ENCODE measurements at regions not wholly inside any gene's neighbourhood (a gene's known extent, or its start where the extent isn't known, plus 50 kb on each side); places are given as distances from the start of the nearest gene placed in this dataset.

GRCh38 chr14:86540636-86541247, 1010.8 kb downstream of the FLRT2 start:
- no peak overlapping the region for H3K4me3 ChIP-seq (ENCODE audit: low read depth, low read length)
- TF ChIP-seq, protein P1, sequence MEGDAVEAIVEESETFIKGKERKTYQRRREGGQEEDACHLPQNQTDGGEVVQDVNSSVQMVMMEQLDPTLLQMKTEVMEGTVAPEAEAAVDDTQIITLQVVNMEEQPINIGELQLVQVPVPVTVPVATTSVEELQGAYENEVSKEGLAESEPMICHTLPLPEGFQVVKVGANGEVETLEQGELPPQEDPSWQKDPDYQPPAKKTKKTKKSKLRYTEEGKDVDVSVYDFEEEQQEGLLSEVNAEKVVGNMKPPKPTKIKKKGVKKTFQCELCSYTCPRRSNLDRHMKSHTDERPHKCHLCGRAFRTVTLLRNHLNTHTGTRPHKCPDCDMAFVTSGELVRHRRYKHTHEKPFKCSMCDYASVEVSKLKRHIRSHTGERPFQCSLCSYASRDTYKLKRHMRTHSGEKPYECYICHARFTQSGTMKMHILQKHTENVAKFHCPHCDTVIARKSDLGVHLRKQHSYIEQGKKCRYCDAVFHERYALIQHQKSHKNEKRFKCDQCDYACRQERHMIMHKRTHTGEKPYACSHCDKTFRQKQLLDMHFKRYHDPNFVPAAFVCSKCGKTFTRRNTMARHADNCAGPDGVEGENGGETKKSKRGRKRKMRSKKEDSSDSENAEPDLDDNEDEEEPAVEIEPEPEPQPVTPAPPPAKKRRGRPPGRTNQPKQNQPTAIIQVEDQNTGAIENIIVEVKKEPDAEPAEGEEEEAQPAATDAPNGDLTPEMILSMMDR (IDR thresholded peaks at IDR 0.05; ENCODE audit: low read depth, low read length) = no peak
- TF ChIP-seq POLR2A (IDR thresholded peaks at IDR 0.05; ENCODE audit: extremely low read depth, insufficient read length) = no peak
- no peak for TF ChIP-seq MYC (IDR thresholded peaks at IDR 0.05; ENCODE audit: low read depth, low read length)
- TF ChIP-seq, protein P2, sequence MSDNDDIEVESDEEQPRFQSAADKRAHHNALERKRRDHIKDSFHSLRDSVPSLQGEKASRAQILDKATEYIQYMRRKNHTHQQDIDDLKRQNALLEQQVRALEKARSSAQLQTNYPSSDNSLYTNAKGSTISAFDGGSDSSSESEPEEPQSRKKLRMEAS (IDR thresholded peaks at IDR 0.05; ENCODE audit: low read depth, low read length) = no peak
- DNase-seq (ENCODE audit: low read depth) = no peak

- no peak overlapping the region for H3K4me3 ChIP-seq (ENCODE audit: low read depth, low read length)
- TF ChIP-seq, protein P2 (IDR thresholded peaks at IDR 0.05; ENCODE audit: low read depth, low read length) = no peak
- no peak for TF ChIP-seq POLR2A (IDR thresholded peaks at IDR 0.05; ENCODE audit: extremely low read depth, insufficient read length)
- TF ChIP-seq, protein P1 (IDR thresholded peaks at IDR 0.05; ENCODE audit: low read depth, low read length) = no peak
- TF ChIP-seq MYC (IDR thresholded peaks at IDR 0.05; ENCODE audit: low read depth, low read length) = no peak
- DNase-seq (ENCODE audit: low read depth) = no peak
Observed at GRCh38 chr14:86539361-86540070, 1009.6 kb downstream of the FLRT2 start.

GRCh38 chr14:86533834-86534233, 1003.9 kb downstream of the FLRT2 start:
- TF ChIP-seq, protein P2 (IDR thresholded peaks at IDR 0.05; ENCODE audit: low read depth, low read length) = no peak
- TF ChIP-seq, protein P1 (IDR thresholded peaks at IDR 0.05; ENCODE audit: low read depth, low read length) = no peak
- TF ChIP-seq MYC (IDR thresholded peaks at IDR 0.05; ENCODE audit: low read depth, low read length) (no peak), POLR2A (IDR thresholded peaks at IDR 0.05; ENCODE audit: extremely low read depth, insufficient read length) (no peak)
- DNase-seq (ENCODE audit: low read depth) = no peak
- no peak overlapping the region for H3K4me3 ChIP-seq (ENCODE audit: low read depth, low read length)

DNA sequence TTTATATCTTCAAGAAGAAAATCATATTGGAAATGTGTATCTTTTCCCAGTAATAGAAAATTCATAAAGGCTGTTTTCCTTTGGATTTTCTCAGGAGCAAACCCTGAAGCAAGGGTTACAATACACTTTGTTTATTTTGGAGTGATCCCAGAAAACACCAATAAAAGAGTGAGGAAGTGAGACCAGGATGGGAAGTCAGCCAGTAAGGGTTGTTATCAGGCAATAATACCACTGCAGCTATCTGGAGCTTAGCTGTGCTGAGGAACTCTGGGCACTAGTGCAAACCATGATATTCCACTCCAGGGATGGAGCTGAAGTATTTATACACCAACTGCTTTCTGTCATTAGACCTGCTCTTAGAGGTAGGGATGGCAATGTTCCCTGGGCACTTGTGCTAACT, 1002.3 kb downstream of the FLRT2 start:
- no peak for DNase-seq (ENCODE audit: low read depth)
- H3K4me3 ChIP-seq (ENCODE audit: low read depth, low read length) = no peak overlapping the region
- TF ChIP-seq MYC (IDR thresholded peaks at IDR 0.05; ENCODE audit: low read depth, low read length) (no peak), POLR2A (IDR thresholded peaks at IDR 0.05; ENCODE audit: extremely low read depth, insufficient read length) (no peak)
- TF ChIP-seq, protein P1 (IDR thresholded peaks at IDR 0.05; ENCODE audit: low read depth, low read length) = no peak
- TF ChIP-seq, protein P2 (IDR thresholded peaks at IDR 0.05; ENCODE audit: low read depth, low read length) = no peak

- H3K4me3 ChIP-seq (ENCODE audit: low read depth, low read length) = no peak overlapping the region
- TF ChIP-seq POLR2A (IDR thresholded peaks at IDR 0.05; ENCODE audit: extremely low read depth, insufficient read length) = no peak
- TF ChIP-seq, protein P2 (IDR thresholded peaks at IDR 0.05; ENCODE audit: low read depth, low read length) = no peak
- TF ChIP-seq, protein P1 (IDR thresholded peaks at IDR 0.05; ENCODE audit: low read depth, low read length) = no peak
- TF ChIP-seq MYC (IDR thresholded peaks at IDR 0.05; ENCODE audit: low read depth, low read length) = no peak
- no peak for DNase-seq (ENCODE audit: low read depth)
Observed at GRCh38 chr14:86530457-86530856, 1000.5 kb downstream of the FLRT2 start.

Data from NB4 (cell line).